Fibroblast of lung (primary cell): ENCODE measurements at regions not wholly inside any gene's neighbourhood (a gene's known extent, or its start where the extent isn't known, plus 50 kb on each side); places are given as distances from the start of the nearest gene placed in this dataset.

Experiments
- DNase-seq, 2 donors: peaks; one replicate each; pipeline versions ENCODE4 v3.0.0 to v3.0.0-alpha.2; 2010; ENCODE audit warnings: low read depth in 2 of 2
- H2AFZ ChIP-seq: 2 replicates; pipeline ENCODE4 v1.5.1; 2012; ENCODE audit warnings: low read length, control low read depth, inconsistent platforms
- H3K27ac ChIP-seq: 2 replicates; pipeline ENCODE4 v1.5.1; 2011; ENCODE audit warnings: low read length, control low read depth; ENCODE audit not compliant: insufficient read depth
- H3K27me3 ChIP-seq: 2 replicates; pipeline ENCODE4 v1.5.1; 2011; ENCODE audit warnings: mild to moderate bottlenecking, low read length; ENCODE audit not compliant: control insufficient read depth, insufficient read depth
- H3K36me3 ChIP-seq: 2 replicates; pipeline ENCODE4 v1.5.1; 2011; ENCODE audit warnings: low read length; ENCODE audit not compliant: control insufficient read depth, insufficient read depth
- H3K4me1 ChIP-seq: 2 replicates; pipeline ENCODE4 v1.5.1; 2011; ENCODE audit warnings: low read length; ENCODE audit not compliant: control insufficient read depth, insufficient read depth; ENCODE audit errors: extremely low read depth
- H3K4me2 ChIP-seq: 2 replicates; pipeline ENCODE4 v1.5.1; 2011; ENCODE audit warnings: low read length, control low read depth; ENCODE audit not compliant: insufficient read depth; ENCODE audit errors: extremely low read depth
- H3K4me3 ChIP-seq, 4 experiments: fragments of 200-600 bp in 1 of 4; sonication (generic) in 1 of 4; replicated peaks in 1 of 4; 2 replicates each; pipeline ENCODE4 v1.5.1; 2011 to 2016; ENCODE audit warnings: low read length in 4 of 4, low read depth in 3 of 4, mild to moderate bottlenecking in 3 of 4, control low read depth in 2 of 4, inconsistent platforms in 1 of 4, mixed read lengths in 1 of 4; ENCODE audit not compliant: insufficient read depth in 1 of 4; ENCODE audit errors: control extremely low read depth in 1 of 4
- H3K79me2 ChIP-seq: 2 replicates; pipeline ENCODE4 v1.5.1; 2012; ENCODE audit warnings: mild to moderate bottlenecking, low read length, inconsistent platforms; ENCODE audit not compliant: control insufficient read depth, insufficient read depth
- H3K9ac ChIP-seq: 2 replicates; pipeline ENCODE4 v1.5.1; 2011; ENCODE audit warnings: mild to moderate bottlenecking, low read length, control low read depth; ENCODE audit not compliant: insufficient read depth
- H3K9me3 ChIP-seq: 2 replicates; pipeline ENCODE4 v1.5.1; 2012; ENCODE audit warnings: low read depth, low read length; ENCODE audit not compliant: control insufficient read depth, insufficient read depth
- H4K20me1 ChIP-seq: 2 replicates; pipeline ENCODE4 v1.5.1; 2011; ENCODE audit warnings: low read length; ENCODE audit not compliant: control insufficient read depth, insufficient read depth; ENCODE audit errors: extremely low read depth
- EZH2 ChIP-seq: IDR thresholded peaks from 2 replicates; pipeline ENCODE4 v1.5.1; 2012; ENCODE audit warnings: low read length, control low read depth, mild to moderate bottlenecking; ENCODE audit errors: missing control alignments
- TF ChIP-seq, protein P1 (sequence below), 2 donors: IDR thresholded peaks in 1 of 2; conservative IDR thresholded peaks in 1 of 2; 1 replicate in 1 of 2; 2 replicates in 1 of 2; pipeline ENCODE4 v1.5.1; 2011 to 2012; ENCODE audit warnings: low read length in 2 of 2, control low read depth in 1 of 2, inconsistent platforms in 1 of 2, low read depth in 1 of 2, mild to moderate bottlenecking in 1 of 2

DNA sequence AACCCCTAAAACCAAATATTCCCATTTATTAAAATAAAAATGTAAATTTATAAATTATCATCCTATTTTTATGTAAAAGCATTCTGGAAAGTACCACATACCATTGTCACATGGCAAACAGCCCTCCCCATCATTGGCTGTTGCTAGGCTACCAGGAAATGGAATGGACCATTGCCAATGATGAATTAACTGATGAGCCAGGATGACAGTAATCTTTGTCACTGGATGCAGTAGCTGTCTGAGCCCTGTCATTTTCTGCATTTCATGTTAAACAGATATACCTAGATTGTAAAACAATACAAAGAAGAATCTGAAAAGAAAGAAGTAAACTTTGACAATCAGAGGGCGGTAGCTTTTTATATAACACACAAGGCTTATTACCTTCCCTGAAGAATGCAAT lies 641.4 kb downstream of the BCL11A start:
- Histone ChIP-seq H2AFZ (no peak overlapping the region), H3K4me2 (no peak overlapping the region), H3K79me2 (no peaks in the 10 kb centered on the region), H3K4me1 (no peaks in the 10 kb centered on the region), H4K20me1 (no peaks in the 10 kb centered on the region), H3K9me3 (no peaks in the 10 kb centered on the region), H3K27ac (no peak overlapping the region), H3K36me3 (no peaks in the 10 kb centered on the region), H3K27me3 (no peaks in the 10 kb centered on the region), H3K4me3 (no peak overlapping the region), H3K9ac (no peak overlapping the region)
- TF ChIP-seq, protein P1, sequence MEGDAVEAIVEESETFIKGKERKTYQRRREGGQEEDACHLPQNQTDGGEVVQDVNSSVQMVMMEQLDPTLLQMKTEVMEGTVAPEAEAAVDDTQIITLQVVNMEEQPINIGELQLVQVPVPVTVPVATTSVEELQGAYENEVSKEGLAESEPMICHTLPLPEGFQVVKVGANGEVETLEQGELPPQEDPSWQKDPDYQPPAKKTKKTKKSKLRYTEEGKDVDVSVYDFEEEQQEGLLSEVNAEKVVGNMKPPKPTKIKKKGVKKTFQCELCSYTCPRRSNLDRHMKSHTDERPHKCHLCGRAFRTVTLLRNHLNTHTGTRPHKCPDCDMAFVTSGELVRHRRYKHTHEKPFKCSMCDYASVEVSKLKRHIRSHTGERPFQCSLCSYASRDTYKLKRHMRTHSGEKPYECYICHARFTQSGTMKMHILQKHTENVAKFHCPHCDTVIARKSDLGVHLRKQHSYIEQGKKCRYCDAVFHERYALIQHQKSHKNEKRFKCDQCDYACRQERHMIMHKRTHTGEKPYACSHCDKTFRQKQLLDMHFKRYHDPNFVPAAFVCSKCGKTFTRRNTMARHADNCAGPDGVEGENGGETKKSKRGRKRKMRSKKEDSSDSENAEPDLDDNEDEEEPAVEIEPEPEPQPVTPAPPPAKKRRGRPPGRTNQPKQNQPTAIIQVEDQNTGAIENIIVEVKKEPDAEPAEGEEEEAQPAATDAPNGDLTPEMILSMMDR (conservative IDR thresholded peaks at IDR 0.05 in 1 of 2, IDR thresholded peaks at IDR 0.05 in 1 of 2; ENCODE audit: low read depth in 1 of 2, low read length in 2 of 2): no peak
- DNase-seq: no peak

- no peaks in the 10 kb centered on the region for H3K9me3 ChIP-seq
- no peak for DNase-seq
- no peak overlapping the region for H2AFZ ChIP-seq
- no peaks in the 10 kb centered on the region for H3K79me2 ChIP-seq
- H3K4me1 ChIP-seq: no peaks in the 10 kb centered on the region
- H4K20me1 ChIP-seq: no peaks in the 10 kb centered on the region
- H3K27me3 ChIP-seq: no peaks in the 10 kb centered on the region
- no peaks in the 10 kb centered on the region for H3K36me3 ChIP-seq
- no peak for TF ChIP-seq EZH2
- TF ChIP-seq, protein P1 (conservative IDR thresholded peaks at IDR 0.05 in 1 of 2, IDR thresholded peaks at IDR 0.05 in 1 of 2; ENCODE audit: low read depth in 1 of 2, low read length in 2 of 2): no peak
- H3K27ac ChIP-seq: no peak overlapping the region
- no peak overlapping the region for H3K9ac ChIP-seq
- no peak overlapping the region for H3K4me3 ChIP-seq
- no peak overlapping the region for H3K4me2 ChIP-seq
These were observed 643.3 kb downstream of the BCL11A start for GRCh38 chr2:59910166-59910565.

DNA sequence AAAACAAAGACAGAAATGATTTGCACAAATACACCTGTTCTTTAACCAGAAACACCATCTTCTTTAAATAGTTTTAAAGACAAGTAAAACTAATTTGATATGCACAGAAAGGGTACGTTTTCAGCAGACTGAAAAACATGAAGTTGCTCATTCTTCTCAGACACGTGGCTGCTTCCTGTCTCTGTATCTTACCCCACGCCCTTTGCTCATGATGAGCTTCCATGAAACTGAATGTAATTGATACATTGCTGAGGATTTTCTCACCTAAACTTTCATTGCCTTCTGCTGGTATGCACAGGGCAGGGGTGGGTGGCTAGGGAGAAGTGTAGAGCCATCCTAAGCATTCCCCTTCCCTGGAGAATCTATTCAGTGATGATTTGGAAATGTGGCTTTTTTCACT lies 644.3 kb downstream of the BCL11A start:
- H3K4me1 ChIP-seq: no peaks in the 10 kb centered on the region
- H3K4me2 ChIP-seq: no peak overlapping the region
- no peak overlapping the region for H3K9ac ChIP-seq
- H2AFZ ChIP-seq: no peak overlapping the region
- DNase-seq: no peak
- no peak overlapping the region for H3K4me3 ChIP-seq
- H3K36me3 ChIP-seq: no peaks in the 10 kb centered on the region
- H3K27me3 ChIP-seq: no peaks in the 10 kb centered on the region
- H3K9me3 ChIP-seq: no peaks in the 10 kb centered on the region
- H3K27ac ChIP-seq: no peak overlapping the region
- TF ChIP-seq, protein P1 (conservative IDR thresholded peaks at IDR 0.05 in 1 of 2, IDR thresholded peaks at IDR 0.05 in 1 of 2; ENCODE audit: low read depth in 1 of 2, low read length in 2 of 2): no peak
- TF ChIP-seq EZH2: no peak
- H3K79me2 ChIP-seq: no peaks in the 10 kb centered on the region
- H4K20me1 ChIP-seq: no peaks in the 10 kb centered on the region
